ENCODE measurements at regions not wholly inside any gene's neighbourhood (a gene's known extent, or its start where the extent isn't known, plus 50 kb on each side); places are given as distances from the start of the nearest gene placed in this dataset.

DNA sequence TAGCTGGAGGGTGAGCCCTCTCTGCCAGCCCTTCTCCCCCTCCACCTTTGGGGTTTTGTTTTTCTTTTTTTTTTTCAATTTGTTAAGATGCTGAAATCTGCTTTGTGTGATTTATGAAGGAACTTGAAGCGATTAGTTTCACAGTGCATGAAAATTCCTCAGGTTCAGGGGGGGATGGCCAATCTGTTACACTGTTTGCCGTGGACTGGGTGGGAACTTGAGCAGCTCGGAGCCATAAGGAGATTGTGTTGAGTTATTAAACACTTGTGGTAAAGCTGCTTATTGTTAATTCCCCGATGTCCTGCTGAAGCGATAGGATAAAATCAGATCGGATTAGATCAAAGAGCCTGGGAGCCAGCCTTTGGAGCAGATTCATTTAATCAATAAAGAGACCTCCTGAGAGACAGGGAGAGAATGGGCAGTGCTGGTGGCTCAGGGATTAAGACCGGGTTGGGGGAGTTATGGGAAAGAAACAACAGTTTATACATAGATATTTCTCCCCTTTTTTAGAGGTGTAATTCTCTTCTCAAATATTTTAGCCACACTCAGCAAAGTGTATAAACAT is 105.8 kb upstream of the SPATA31D4 start:
- H3K27ac ChIP-seq: no peak overlapping the region
- TF ChIP-seq, protein P1, sequence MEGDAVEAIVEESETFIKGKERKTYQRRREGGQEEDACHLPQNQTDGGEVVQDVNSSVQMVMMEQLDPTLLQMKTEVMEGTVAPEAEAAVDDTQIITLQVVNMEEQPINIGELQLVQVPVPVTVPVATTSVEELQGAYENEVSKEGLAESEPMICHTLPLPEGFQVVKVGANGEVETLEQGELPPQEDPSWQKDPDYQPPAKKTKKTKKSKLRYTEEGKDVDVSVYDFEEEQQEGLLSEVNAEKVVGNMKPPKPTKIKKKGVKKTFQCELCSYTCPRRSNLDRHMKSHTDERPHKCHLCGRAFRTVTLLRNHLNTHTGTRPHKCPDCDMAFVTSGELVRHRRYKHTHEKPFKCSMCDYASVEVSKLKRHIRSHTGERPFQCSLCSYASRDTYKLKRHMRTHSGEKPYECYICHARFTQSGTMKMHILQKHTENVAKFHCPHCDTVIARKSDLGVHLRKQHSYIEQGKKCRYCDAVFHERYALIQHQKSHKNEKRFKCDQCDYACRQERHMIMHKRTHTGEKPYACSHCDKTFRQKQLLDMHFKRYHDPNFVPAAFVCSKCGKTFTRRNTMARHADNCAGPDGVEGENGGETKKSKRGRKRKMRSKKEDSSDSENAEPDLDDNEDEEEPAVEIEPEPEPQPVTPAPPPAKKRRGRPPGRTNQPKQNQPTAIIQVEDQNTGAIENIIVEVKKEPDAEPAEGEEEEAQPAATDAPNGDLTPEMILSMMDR (IDR thresholded peaks at IDR 0.05): no peak
- TF ChIP-seq ZFX (IDR thresholded peaks at IDR 0.05; ENCODE audit: borderline replicate concordance): no peak

DNA sequence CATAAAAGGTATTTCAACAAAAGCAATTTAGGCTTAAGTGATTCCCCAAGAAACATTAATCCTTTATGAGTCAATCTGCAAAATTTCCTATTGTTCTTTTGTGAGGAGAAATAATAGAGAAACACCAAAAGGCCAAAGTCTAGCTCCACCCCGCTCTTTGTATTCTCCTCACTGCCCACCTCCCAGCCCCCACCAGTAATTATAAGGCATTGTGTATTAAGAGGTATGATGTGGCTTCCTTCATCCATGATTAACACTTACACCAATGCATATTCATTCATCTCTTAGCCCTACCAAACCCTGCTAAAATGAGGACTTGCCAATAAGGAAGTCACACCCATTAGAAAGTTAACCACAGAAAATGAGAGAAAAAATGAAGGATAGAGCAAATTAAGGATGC is 105.3 kb upstream of the SPATA31D4 start:
- no peak overlapping the region for H3K27ac ChIP-seq
- TF ChIP-seq ZFX (IDR thresholded peaks at IDR 0.05; ENCODE audit: borderline replicate concordance): no peak
- TF ChIP-seq, protein P1 (IDR thresholded peaks at IDR 0.05): no peak

DNA sequence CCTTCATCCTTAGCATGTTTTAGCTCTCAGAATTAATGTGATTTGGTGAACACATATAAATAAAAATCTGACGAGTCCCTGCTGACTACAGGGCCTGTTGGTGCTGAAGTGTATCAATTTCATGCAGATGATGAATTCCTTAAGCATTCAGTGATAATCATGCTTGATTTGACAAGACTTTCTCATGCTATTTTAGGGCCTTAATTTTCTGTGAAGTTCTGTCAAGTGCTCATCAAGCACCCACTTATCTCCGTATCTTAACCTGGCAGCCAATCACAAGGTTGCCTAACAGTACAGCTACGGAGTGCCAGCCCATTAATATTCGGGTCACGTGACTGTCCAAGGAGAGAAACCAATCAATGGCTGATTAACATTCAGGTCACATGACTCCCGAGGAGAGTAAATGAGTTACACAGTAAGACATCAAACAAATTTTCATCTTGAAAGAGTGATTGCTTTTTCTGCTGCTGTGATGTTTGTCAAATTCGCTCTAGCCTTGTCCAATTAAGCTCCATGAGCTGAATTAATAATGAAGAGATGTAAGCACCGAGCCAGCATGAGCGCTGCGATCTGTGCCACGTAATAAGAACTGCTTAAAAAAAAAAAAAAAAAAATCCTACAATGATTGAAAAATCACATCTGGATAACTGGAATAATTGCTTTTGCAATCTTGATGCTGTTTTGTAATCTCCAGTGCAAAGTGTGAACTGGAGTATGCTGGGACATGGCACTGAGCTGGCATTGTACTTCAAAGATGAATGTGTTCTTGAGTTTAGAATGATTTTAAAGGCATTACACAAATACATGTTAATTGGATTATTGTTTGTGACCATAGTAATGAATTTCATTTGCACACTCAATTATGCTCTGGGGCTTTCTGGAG is 104.3 kb upstream of the SPATA31D4 start:
- no peak overlapping the region for H3K27ac ChIP-seq
- no peak for TF ChIP-seq ZFX (IDR thresholded peaks at IDR 0.05; ENCODE audit: borderline replicate concordance)
- TF ChIP-seq, protein P1 (IDR thresholded peaks at IDR 0.05): no peak

DNA sequence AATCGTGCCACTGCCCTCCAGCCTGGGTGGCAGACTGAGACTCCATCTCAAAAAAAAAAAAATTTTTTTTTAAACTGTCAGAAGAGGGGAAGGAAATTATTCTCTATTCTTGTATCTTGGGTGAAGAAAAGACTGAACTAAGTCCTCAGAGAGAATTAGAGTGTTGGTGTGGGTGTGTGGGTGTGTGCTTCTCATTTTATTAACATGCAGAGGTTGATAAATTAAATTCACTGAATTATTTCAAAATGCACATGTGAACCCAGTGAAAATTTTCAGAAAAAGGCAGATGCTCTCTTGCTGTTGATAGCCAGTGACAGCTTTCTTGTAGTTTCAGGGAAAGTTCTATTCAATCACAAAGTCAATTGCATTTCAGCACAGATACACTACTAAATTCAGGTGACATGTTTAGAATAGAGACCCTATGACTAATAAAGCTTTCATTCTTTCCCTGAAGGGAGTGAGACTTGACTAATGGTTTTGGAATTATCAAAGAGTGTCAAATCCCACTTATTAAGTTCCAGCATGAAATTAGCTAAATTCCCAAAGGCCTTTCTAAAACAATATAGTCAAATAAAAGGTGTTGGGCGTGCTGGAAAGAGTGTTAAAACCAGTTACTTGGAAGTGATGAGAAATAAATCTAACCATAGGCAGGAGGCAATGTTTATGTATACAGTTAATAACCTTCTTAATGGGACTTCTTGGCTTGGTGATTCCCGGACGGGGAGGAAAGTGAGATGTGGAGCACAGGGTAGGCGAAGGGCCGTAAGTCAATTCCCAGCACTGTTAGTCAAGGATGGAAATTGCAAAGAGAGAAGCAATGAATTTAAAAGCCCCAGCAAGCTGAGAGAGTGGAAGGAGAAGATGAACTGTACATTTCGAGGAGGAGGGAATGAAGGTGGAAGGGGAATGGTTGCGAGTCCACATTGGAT is 103.2 kb upstream of the SPATA31D4 start:
- TF ChIP-seq ZFX (IDR thresholded peaks at IDR 0.05; ENCODE audit: borderline replicate concordance): no peak
- TF ChIP-seq, protein P1 (IDR thresholded peaks at IDR 0.05): no peak
- no peak overlapping the region for H3K27ac ChIP-seq

DNA sequence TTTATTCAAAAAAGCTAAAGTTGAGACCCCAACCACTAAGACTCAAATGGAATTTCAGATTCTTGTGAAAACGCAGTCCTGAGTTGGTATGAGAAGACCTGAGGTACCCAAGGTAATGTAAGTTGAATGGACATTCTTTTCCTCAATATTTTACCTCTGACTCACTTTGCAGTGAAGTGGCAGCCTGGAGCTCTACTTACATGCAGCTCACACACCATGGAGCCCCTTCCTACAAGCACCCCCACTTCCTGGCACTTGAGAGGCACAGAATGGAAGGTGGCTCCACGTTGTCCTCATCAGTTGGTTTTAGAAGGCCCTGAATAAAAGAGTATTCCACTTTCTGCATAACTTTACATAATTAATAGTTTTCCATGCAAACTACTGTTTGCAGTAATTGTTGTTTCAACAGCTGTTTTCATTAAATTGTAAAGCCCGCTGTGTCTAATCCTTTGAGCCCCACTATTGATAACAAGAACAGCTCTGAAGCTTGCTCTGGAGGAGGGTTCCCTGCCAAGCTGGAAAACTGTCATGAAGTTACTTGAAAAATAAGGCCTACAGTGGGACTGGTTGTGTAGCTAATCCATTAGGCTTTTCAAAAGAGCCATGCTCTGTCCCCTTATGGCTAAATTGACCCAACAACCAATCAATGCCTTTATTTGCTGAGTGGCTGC is 102.2 kb upstream of the SPATA31D4 start:
- H3K27ac ChIP-seq: no peak overlapping the region

DNA sequence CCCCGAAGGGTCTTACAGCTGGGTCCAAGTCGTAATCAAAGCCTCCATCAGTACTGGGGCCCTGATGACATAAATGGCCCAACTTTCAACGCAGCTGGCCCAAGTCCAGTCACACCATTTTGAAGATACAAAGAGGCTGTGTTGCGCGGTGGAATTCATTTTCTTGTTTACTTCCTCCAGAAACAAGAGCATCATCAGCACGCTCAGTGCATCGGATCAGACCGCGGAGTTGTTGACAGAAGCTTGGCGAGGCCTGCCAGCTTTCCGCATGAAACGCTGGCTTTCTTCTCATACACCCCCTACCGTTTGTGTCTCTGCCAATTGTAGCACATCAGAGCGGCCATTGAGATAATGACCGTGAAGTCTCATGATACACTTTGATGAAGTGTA is 101.7 kb upstream of the SPATA31D4 start:
- TF ChIP-seq, protein P1 (IDR thresholded peaks at IDR 0.05): no peak
- no peak for TF ChIP-seq ZFX (IDR thresholded peaks at IDR 0.05; ENCODE audit: borderline replicate concordance)

More for the DNA sequence above, 102.2 kb upstream of the SPATA31D4 start:
- TF ChIP-seq ZFX (IDR thresholded peaks at IDR 0.05; ENCODE audit: borderline replicate concordance): no peak
- TF ChIP-seq, protein P1 (IDR thresholded peaks at IDR 0.05): no peak

More for the DNA sequence above, 101.7 kb upstream of the SPATA31D4 start:
- H3K27ac ChIP-seq: no peak overlapping the region

All from 22Rv1 (cell line).